VCaP (cell line): ENCODE measurements at regions not wholly inside any gene's neighbourhood (a gene's known extent, or its start where the extent isn't known, plus 50 kb on each side); places are given as distances from the start of the nearest gene placed in this dataset.
"Not testable (repeated sequence)": the region's sequence is repeated elsewhere in the genome, so short reads cannot be mapped to it uniquely, and the experiment has no call there.

Experiments
- H3K27ac ChIP-seq: fragments of 450-650 bp; 2 replicates; pipeline ENCODE4 v1.5.1; 2017
- CTCF ChIP-seq: fragments of 450-650 bp; conservative IDR thresholded peaks from 2 replicates; pipeline ENCODE4 v1.5.1; 2017; ENCODE audit warnings: mild to moderate bottlenecking, moderate library complexity

- no peak overlapping the region for H3K27ac ChIP-seq
- TF ChIP-seq CTCF, result no peak
Observed at GRCh38 chr13:86447479-86447878, 648.3 kb upstream of the SLITRK6 start.

GRCh38 chr13:86462011-86462410 is 662.8 kb upstream of the SLITRK6 start:
- no peak overlapping the region for H3K27ac ChIP-seq
- no peak for TF ChIP-seq CTCF

GRCh38 chr13:86464193-86464592 is 665.0 kb upstream of the SLITRK6 start:
- H3K27ac ChIP-seq, result no peak overlapping the region
- TF ChIP-seq CTCF, result peak; percentile 55

- H3K27ac ChIP-seq, result no peak overlapping the region
- TF ChIP-seq CTCF, result no peak
Observed at GRCh38 chr13:86474971-86475370, 675.8 kb upstream of the SLITRK6 start.

GRCh38 chr13:86476656-86477055 is 677.4 kb upstream of the SLITRK6 start:
- no peak for TF ChIP-seq CTCF

GRCh38 chr13:86486582-86486981 is 687.4 kb upstream of the SLITRK6 start:
- H3K27ac ChIP-seq, result no peak overlapping the region
- TF ChIP-seq CTCF, result no peak

More at GRCh38 chr13:86476656-86477055, 677.4 kb upstream of the SLITRK6 start:
- H3K27ac ChIP-seq, result no peak overlapping the region

- no peak for TF ChIP-seq CTCF
- no peak overlapping the region for H3K27ac ChIP-seq
Observed at GRCh38 chr13:86491121-86491520, 691.9 kb upstream of the SLITRK6 start.

GRCh38 chr13:86501931-86502330 is 702.7 kb upstream of the SLITRK6 start:
- not testable (repeated sequence) for H3K27ac ChIP-seq
